Neural progenitor cell (in vitro differentiated cells): ENCODE measurements at regions not wholly inside any gene's neighbourhood (a gene's known extent, or its start where the extent isn't known, plus 50 kb on each side); places are given as distances from the start of the nearest gene placed in this dataset.

ENCODE experiments used
- DNase-seq: peaks from one replicate; pipeline ENCODE4 v3.0.0-alpha.2; 2016; ENCODE audit warnings: low spot score
- H2AFZ ChIP-seq: fragments of 200-600 bp; sonication (generic); replicated peaks from 2 replicates; pipeline ENCODE4 v1.6.1; 2016; ENCODE audit warnings: antibody characterized with exemption
- H3F3A ChIP-seq: fragments of 200-600 bp; sonication (generic); 2 replicates; pipeline ENCODE4 v1.6.1; 2016; ENCODE audit warnings: antibody characterized with exemption, low read depth
- H3K27ac ChIP-seq: fragments of 200-600 bp; sonication (generic); 2 replicates; pipeline ENCODE4 v1.5.1; 2016; ENCODE audit warnings: mild to moderate bottlenecking
- H3K27me3 ChIP-seq: fragments of 200-600 bp; sonication (generic); 2 replicates; pipeline ENCODE4 v1.6.1; 2016; ENCODE audit warnings: mild to moderate bottlenecking, moderate library complexity
- H3K36me3 ChIP-seq: fragments of 200-600 bp; sonication (generic); 2 replicates; pipeline ENCODE4 v1.5.1; 2016
- H3K4me1 ChIP-seq: fragments of 200-600 bp; sonication (generic); 2 replicates; pipeline ENCODE4 v1.6.1; 2016; ENCODE audit warnings: mixed run types
- H3K4me2 ChIP-seq: fragments of 200-600 bp; sonication (generic); 2 replicates; pipeline ENCODE4 v1.6.1; 2016
- H3K4me3 ChIP-seq: fragments of 200-600 bp; sonication (generic); 2 replicates; pipeline ENCODE4 v1.5.1; 2016
- H3K79me2 ChIP-seq: fragments of 200-600 bp; sonication (generic); 2 replicates; pipeline ENCODE4 v1.6.1; 2016; ENCODE audit warnings: low read depth
- H3K9ac ChIP-seq: fragments of 200-600 bp; sonication (generic); 2 replicates; pipeline ENCODE4 v1.6.1; 2016
- H3K9me3 ChIP-seq: fragments of 200-600 bp; sonication (generic); 2 replicates; pipeline ENCODE4 v1.5.1; 2016; ENCODE audit warnings: low read depth
- H4K20me1 ChIP-seq: fragments of 200-600 bp; sonication (generic); 2 replicates; pipeline ENCODE4 v1.6.1; 2016; ENCODE audit warnings: low read depth
- H3K27ac Mint-ChIP-seq: 3 replicates; pipeline ENCODE4 v1.8.0; 2021; ENCODE audit warnings: mixed read lengths
- H3K27me3 Mint-ChIP-seq: 2 replicates; pipeline ENCODE4 v1.8.0; 2022; ENCODE audit warnings: low read depth, mild to moderate bottlenecking, inconsistent platforms, moderate library complexity, mixed read lengths; ENCODE audit not compliant: insufficient read depth
- H3K36me3 Mint-ChIP-seq: 3 replicates; pipeline ENCODE4 v1.8.0; 2021; ENCODE audit warnings: mixed read lengths
- H3K4me1 Mint-ChIP-seq: 3 replicates; pipeline ENCODE4 v1.8.0; 2021; ENCODE audit warnings: mixed read lengths
- H3K4me3 Mint-ChIP-seq: 3 replicates; pipeline ENCODE4 v1.8.0; 2021; ENCODE audit warnings: mild to moderate bottlenecking, moderate library complexity, mixed read lengths
- H3K9me3 Mint-ChIP-seq: 3 replicates; pipeline ENCODE4 v1.8.0; 2020; ENCODE audit warnings: mixed read lengths
- EZH2 ChIP-seq: fragments of 200-600 bp; sonication (generic); IDR thresholded peaks from 2 replicates; pipeline ENCODE4 v1.6.1; 2017; ENCODE audit warnings: antibody characterized with exemption, mild to moderate bottlenecking, moderate library complexity
- EZH2phosphoT487 ChIP-seq: fragments of 200-600 bp; sonication (generic); IDR thresholded peaks from 2 replicates; pipeline ENCODE4 v1.6.1; 2017; ENCODE audit warnings: antibody characterized with exemption
- TF ChIP-seq, protein P1 (sequence below): fragments of 200-600 bp; sonication (generic); IDR thresholded peaks from 2 replicates; pipeline ENCODE4 v1.5.1; 2017; ENCODE audit warnings: antibody characterized with exemption, mild to moderate bottlenecking

DNA sequence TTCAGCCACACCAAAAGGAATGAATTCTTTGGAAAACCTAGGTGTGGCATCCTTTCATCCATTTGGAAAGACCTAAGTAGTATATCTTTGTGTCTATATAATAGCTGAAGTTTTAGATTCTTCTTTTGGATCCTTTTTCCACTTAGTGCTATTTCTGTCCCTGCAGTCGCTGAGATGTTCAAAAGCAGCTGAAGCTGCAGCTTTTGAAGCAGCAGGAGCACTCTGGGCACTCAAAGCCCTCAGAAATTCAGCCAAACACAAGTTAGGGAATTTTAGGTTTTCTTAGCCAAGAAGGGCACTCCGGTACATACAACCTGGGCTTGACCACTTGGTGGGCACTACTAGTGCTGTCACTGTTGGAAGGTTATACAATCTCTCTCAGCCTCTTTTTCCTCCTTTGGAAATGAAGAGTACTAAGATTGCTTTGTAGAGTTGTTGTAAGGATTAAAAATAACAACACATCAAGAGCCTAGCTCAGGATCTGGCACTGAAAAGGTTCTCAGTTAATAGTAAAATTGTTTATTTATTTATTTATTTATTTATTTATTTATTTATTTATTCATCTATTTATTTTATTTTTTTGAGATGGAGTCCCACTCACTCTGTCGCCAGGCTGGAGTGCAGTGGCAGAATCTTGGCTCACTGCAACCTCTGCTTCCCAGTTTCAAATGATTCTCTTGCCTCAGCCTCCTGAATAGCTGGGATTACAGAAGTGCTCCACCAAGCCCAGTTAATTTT is 71.9 kb upstream of the SLC22A16 start:
- Mint-ChIP-seq H3K9me3 (peaks cover 24% of the 10 kb centered on the region), H3K27me3 (peaks cover 8% of the 10 kb centered on the region), H3K4me3 (no peak overlapping the region), H3K27ac (no peak overlapping the region), H3K4me1 (no peaks in the 10 kb centered on the region), H3K36me3 (no peaks in the 10 kb centered on the region)
- DNase-seq, result no peak
- H3K27ac ChIP-seq, result no peak overlapping the region
- H3K27me3 ChIP-seq, result no peaks in the 10 kb centered on the region
- H3F3A ChIP-seq, result no peaks in the 10 kb centered on the region
- no peaks in the 10 kb centered on the region for H3K79me2 ChIP-seq
- H3K36me3 ChIP-seq, result no peaks in the 10 kb centered on the region
- no peak overlapping the region for H3K4me2 ChIP-seq
- H2AFZ ChIP-seq, result peak overlapping the region; percentile 37
- no peak overlapping the region for H3K4me3 ChIP-seq
- TF ChIP-seq EZH2, result no peak
- TF ChIP-seq, protein P1, sequence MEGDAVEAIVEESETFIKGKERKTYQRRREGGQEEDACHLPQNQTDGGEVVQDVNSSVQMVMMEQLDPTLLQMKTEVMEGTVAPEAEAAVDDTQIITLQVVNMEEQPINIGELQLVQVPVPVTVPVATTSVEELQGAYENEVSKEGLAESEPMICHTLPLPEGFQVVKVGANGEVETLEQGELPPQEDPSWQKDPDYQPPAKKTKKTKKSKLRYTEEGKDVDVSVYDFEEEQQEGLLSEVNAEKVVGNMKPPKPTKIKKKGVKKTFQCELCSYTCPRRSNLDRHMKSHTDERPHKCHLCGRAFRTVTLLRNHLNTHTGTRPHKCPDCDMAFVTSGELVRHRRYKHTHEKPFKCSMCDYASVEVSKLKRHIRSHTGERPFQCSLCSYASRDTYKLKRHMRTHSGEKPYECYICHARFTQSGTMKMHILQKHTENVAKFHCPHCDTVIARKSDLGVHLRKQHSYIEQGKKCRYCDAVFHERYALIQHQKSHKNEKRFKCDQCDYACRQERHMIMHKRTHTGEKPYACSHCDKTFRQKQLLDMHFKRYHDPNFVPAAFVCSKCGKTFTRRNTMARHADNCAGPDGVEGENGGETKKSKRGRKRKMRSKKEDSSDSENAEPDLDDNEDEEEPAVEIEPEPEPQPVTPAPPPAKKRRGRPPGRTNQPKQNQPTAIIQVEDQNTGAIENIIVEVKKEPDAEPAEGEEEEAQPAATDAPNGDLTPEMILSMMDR, result no peak
- TF ChIP-seq EZH2phosphoT487, result no peak
- no peaks in the 10 kb centered on the region for H4K20me1 ChIP-seq
- no peak overlapping the region for H3K9ac ChIP-seq
- H3K9me3 ChIP-seq, result no peaks in the 10 kb centered on the region
- H3K4me1 ChIP-seq, result no peaks in the 10 kb centered on the region

DNA sequence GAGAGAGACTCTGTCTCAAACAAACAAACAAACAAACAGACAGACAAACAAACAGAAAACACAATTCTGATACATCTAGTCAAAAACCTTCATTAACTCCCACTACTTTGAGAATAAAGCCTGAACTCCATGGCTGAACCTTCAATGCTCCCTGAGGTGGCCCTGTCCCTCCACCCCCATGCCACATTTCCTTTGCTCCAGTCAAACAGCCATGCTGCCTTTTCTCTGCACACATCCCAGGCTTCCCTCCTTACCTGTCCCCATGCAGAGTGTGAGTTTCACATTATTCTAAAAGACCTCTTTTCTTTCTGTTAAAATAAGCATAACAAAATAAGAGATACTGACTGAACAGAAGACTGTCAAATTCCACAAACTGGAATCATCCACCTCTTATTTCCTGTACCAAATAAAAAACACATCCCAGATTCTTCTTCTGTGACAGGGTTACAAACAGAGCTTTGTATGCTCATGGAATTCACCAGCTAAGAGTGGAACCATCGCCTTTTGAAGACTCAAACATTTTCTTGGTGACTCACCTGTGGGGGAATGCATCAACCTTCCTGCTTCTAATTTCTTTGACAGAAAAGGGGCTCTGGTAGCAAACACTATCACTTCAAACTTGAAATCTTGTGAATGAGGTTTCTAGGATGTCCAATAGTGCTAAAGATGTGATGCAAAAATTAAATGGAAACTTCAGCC is 71.0 kb upstream of the SLC22A16 start:
- H3K27ac Mint-ChIP-seq, result no peak overlapping the region
- H3K27ac ChIP-seq, result no peak overlapping the region
- H3K4me1 ChIP-seq, result no peaks in the 10 kb centered on the region
- no peaks in the 10 kb centered on the region for H4K20me1 ChIP-seq
- no peak overlapping the region for H3K4me2 ChIP-seq
- no peaks in the 10 kb centered on the region for H3K36me3 Mint-ChIP-seq
- H3K9ac ChIP-seq, result no peak overlapping the region
- no peaks in the 10 kb centered on the region for H3K36me3 ChIP-seq
- no peak for DNase-seq
- H3K79me2 ChIP-seq, result no peaks in the 10 kb centered on the region
- H3K9me3 ChIP-seq, result no peaks in the 10 kb centered on the region
- no peaks in the 10 kb centered on the region for H3F3A ChIP-seq
- peaks cover under 1% of the 10 kb centered on the region for H3K4me1 Mint-ChIP-seq
- H3K27me3 Mint-ChIP-seq, result peaks cover 8% of the 10 kb centered on the region
- H3K27me3 ChIP-seq, result no peaks in the 10 kb centered on the region
- H3K4me3 ChIP-seq, result no peak overlapping the region
- no peak for TF ChIP-seq EZH2phosphoT487
- TF ChIP-seq EZH2, result no peak
- TF ChIP-seq, protein P1, result no peak
- H3K9me3 Mint-ChIP-seq, result peaks cover 22% of the 10 kb centered on the region
- H2AFZ ChIP-seq, result no peak overlapping the region
- H3K4me3 Mint-ChIP-seq, result no peak overlapping the region

DNA sequence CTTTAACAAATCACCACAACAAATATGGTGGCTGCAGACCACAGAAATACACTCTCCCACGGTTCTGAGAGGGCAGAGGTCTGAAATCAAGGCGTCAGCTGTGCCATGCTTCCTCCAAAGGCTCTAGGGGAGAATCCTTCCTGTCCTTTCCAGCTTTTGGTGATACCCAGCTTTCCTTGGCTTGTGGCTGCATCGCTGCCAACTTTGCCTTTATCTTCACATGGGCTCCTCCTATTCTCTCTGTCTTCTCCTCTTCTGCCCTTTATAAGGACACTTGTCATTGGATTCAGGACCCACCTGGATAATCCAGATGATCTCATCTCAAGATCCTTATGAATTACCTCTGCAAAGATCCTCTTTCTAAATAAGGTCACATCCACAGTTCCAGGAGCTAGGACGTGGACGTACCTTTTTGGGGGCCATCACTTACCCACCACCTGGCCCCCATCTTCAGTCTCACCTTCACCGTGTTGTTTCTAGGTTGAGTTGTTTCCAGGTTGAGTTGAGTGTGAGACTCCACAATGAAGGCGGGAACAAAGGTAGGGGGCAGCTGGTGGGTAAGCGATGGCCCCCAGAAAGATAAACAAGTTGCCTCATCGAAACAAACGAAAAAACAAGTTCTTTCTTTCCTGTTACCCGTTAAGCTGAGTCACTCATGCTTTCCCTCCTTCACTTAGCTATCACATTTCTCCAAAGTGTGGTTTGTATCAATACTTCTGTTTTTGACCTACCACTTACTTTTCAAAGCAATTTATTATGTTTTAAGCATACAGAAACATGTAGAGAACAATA is 68.9 kb upstream of the SLC22A16 start:
- Histone ChIP-seq H3K4me2 (no peak overlapping the region), H3K9ac (no peak overlapping the region), H3K36me3 (no peaks in the 10 kb centered on the region), H3K9me3 (no peaks in the 10 kb centered on the region), H2AFZ (no peak overlapping the region), H3K4me1 (no peaks in the 10 kb centered on the region), H3K4me3 (no peak overlapping the region), H3K79me2 (no peaks in the 10 kb centered on the region), H3K27me3 (no peaks in the 10 kb centered on the region), H3K27ac (no peak overlapping the region), H3F3A (no peaks in the 10 kb centered on the region), H4K20me1 (no peaks in the 10 kb centered on the region)
- DNase-seq, result no peak
- Mint-ChIP-seq H3K9me3 (peaks cover 11% of the 10 kb centered on the region), H3K27me3 (peaks cover 6% of the 10 kb centered on the region), H3K4me1 (peaks cover 3% of the 10 kb centered on the region), H3K4me3 (no peak overlapping the region), H3K27ac (no peak overlapping the region), H3K36me3 (no peaks in the 10 kb centered on the region)
- TF ChIP-seq EZH2phosphoT487 (no peak), EZH2 (no peak)
- TF ChIP-seq, protein P1, result no peak
